Astrocyte (in vitro differentiated cells and primary cell): ENCODE measurements at regions not wholly inside any gene's neighbourhood (a gene's known extent, or its start where the extent isn't known, plus 50 kb on each side); places are given as distances from the start of the nearest gene placed in this dataset.
A peak's percentile ranks its signal among the peaks of the same experiment; 100 is the strongest.

ENCODE experiments used
- DNase-seq: peaks from one replicate; pipeline ENCODE4 v3.0.0-alpha.2; 2010; ENCODE audit warnings: low read depth
- FAIRE-seq: peaks from 2 replicates; lab custom pipeline; 2011; peaks lifted over from hg19 to GRCh38; lab: Jason Lieb, UNC
- H2AFZ ChIP-seq: 2 replicates; pipeline ENCODE4 v1.6.0; 2012; ENCODE audit warnings: low read depth, low read length, inconsistent platforms
- H3K27ac ChIP-seq: 2 replicates; pipeline ENCODE4 v1.5.1; 2011; ENCODE audit warnings: low read depth, low read length, inconsistent platforms
- H3K27me3 ChIP-seq: 2 replicates; pipeline ENCODE4 v1.6.0; 2011; ENCODE audit warnings: low read length, inconsistent platforms; ENCODE audit not compliant: insufficient read depth
- H3K36me3 ChIP-seq: 2 replicates; pipeline ENCODE4 v1.5.1; 2011; ENCODE audit warnings: low read length, inconsistent platforms; ENCODE audit not compliant: insufficient read depth
- H3K4me1 ChIP-seq: 2 replicates; pipeline ENCODE4 v1.5.1; 2011; ENCODE audit warnings: low read length, inconsistent platforms; ENCODE audit not compliant: insufficient read depth
- H3K4me2 ChIP-seq: 2 replicates; pipeline ENCODE4 v1.6.0; 2012; ENCODE audit warnings: low read length, inconsistent platforms
- H3K4me3 ChIP-seq: 2 replicates; pipeline ENCODE4 v1.5.1; 2011; ENCODE audit warnings: low read depth, mild to moderate bottlenecking, low read length, inconsistent platforms; ENCODE audit not compliant: insufficient read depth
- H3K79me2 ChIP-seq: 2 replicates; pipeline ENCODE4 v1.6.0; 2012; ENCODE audit warnings: mild to moderate bottlenecking, low read length, inconsistent platforms; ENCODE audit not compliant: insufficient read depth
- H3K9ac ChIP-seq: 2 replicates; pipeline ENCODE4 v1.6.0; 2012; ENCODE audit warnings: mild to moderate bottlenecking, low read length, inconsistent platforms
- H3K9me3 ChIP-seq: 2 replicates; pipeline ENCODE4 v1.5.1; 2012; ENCODE audit warnings: low read depth, mild to moderate bottlenecking, low read length, inconsistent platforms; ENCODE audit not compliant: insufficient read depth
- H4K20me1 ChIP-seq: 2 replicates; pipeline ENCODE4 v1.6.0; 2012; ENCODE audit warnings: low read length, inconsistent platforms; ENCODE audit not compliant: insufficient read depth
- H3K27ac Mint-ChIP-seq: one replicate; pipeline ENCODE4 v1.8.0; 2021; ENCODE audit warnings: mild to moderate bottlenecking, mixed read lengths; ENCODE audit not compliant: unreplicated experiment
- H3K27me3 Mint-ChIP-seq: one replicate; pipeline ENCODE4 v1.8.0; 2021; ENCODE audit warnings: low read depth, mixed read lengths; ENCODE audit not compliant: unreplicated experiment
- H3K36me3 Mint-ChIP-seq: one replicate; pipeline ENCODE4 v1.8.0; 2021; ENCODE audit warnings: low read depth, mixed read lengths; ENCODE audit not compliant: unreplicated experiment
- H3K4me1 Mint-ChIP-seq: one replicate; pipeline ENCODE4 v1.8.0; 2021; ENCODE audit warnings: low read depth, mixed read lengths; ENCODE audit not compliant: unreplicated experiment
- H3K4me3 Mint-ChIP-seq: one replicate; pipeline ENCODE4 v1.8.0; 2021; ENCODE audit warnings: mild to moderate bottlenecking, moderate library complexity, mixed read lengths; ENCODE audit not compliant: unreplicated experiment
- H3K9me3 Mint-ChIP-seq: one replicate; pipeline ENCODE4 v1.8.0; 2021; ENCODE audit warnings: mild to moderate bottlenecking, mixed read lengths; ENCODE audit not compliant: unreplicated experiment
- EZH2 ChIP-seq: IDR thresholded peaks from 2 replicates; pipeline ENCODE4 v1.6.1; 2012; ENCODE audit warnings: mild to moderate bottlenecking, low read length, inconsistent platforms; ENCODE audit not compliant: insufficient read depth
- TF ChIP-seq, protein P1 (sequence below): IDR thresholded peaks from 2 replicates; pipeline ENCODE4 v1.5.1; 2011; ENCODE audit warnings: low read depth, mild to moderate bottlenecking, inconsistent platforms, low read length, moderate library complexity; ENCODE audit not compliant: insufficient read depth

DNA sequence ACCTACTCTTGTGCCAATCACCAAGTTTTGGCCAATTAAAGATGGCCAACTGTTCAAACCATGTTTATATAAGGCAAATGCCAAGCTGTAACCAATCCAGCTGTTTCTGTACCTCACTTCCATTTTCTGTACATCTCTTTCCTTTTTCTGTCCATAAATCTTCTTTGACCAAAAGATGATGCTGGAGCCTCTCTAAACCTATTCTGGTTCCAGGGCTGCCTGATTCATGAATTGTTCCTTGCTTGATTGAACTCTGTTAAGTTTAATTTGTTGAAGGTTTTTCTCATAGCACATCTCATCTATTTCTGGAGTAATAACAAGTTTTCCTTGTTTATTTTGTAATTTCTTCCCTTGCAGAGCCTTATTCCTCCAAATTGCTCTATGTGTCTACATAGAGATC, 115.3 kb upstream of the SMAD3 start:
- H3K9me3 Mint-ChIP-seq: no peaks in the 10 kb centered on the region

DNA sequence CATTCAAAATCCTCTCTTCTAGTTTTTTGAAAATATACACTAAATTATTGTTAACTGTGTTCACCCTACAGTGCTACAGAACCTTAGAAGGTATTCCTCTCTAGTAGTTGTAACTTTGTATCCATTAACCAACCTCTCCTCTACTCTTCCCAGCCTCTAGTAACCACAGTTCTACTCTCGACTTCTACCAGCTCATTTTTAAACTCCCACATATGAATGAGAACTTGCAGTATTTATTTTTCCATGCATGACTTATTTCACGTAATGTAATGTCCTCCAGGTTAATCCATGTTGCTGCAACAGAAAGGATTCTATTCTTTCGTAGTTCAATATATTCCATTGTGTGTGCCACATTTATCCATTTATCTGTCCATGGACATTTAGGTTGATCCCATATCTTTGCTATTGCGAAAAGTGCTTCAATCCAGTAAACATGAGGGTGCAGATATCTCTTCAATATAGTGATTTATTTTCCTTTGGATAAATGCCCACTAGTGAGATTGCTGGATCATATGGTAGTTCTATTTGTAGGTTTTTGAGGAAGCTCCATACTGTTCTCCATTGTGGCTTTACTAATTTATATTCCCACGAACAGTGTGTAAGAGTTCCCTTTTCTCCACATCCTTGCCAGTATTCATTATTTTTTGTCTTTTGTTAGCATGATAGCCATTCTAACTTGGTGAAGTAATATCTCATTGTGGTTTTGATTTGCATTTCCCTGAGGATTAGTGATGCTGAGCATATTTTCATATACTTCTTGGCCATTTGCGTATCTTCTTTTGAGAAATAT, 113.7 kb upstream of the SMAD3 start:
- no peak overlapping the region for H3K27ac Mint-ChIP-seq
- peak; percentile 75 for DNase-seq
- H3K4me3 Mint-ChIP-seq: no peak overlapping the region

More for the DNA sequence above, 115.3 kb upstream of the SMAD3 start:
- H3K4me3 ChIP-seq: no peak overlapping the region
- FAIRE-seq: no peak
- no peaks in the 10 kb centered on the region for H3K9me3 ChIP-seq
- H3K79me2 ChIP-seq: no peaks in the 10 kb centered on the region
- H3K27ac ChIP-seq: no peak overlapping the region
- no peaks in the 10 kb centered on the region for H3K36me3 ChIP-seq
- Mint-ChIP-seq H3K4me1 (peaks cover 7% of the 10 kb centered on the region), H3K4me3 (no peak overlapping the region), H3K36me3 (peaks cover 2% of the 10 kb centered on the region), H3K27ac (no peak overlapping the region), H3K27me3 (peaks cover 16% of the 10 kb centered on the region)
- H4K20me1 ChIP-seq: no peaks in the 10 kb centered on the region
- no peak overlapping the region for H3K9ac ChIP-seq
- no peaks in the 10 kb centered on the region for H3K27me3 ChIP-seq
- H3K4me2 ChIP-seq: no peak overlapping the region
- no peak overlapping the region for H2AFZ ChIP-seq
- no peak for DNase-seq
- H3K4me1 ChIP-seq: peaks cover 5% of the 10 kb centered on the region
- TF ChIP-seq EZH2: no peak
- TF ChIP-seq, protein P1, sequence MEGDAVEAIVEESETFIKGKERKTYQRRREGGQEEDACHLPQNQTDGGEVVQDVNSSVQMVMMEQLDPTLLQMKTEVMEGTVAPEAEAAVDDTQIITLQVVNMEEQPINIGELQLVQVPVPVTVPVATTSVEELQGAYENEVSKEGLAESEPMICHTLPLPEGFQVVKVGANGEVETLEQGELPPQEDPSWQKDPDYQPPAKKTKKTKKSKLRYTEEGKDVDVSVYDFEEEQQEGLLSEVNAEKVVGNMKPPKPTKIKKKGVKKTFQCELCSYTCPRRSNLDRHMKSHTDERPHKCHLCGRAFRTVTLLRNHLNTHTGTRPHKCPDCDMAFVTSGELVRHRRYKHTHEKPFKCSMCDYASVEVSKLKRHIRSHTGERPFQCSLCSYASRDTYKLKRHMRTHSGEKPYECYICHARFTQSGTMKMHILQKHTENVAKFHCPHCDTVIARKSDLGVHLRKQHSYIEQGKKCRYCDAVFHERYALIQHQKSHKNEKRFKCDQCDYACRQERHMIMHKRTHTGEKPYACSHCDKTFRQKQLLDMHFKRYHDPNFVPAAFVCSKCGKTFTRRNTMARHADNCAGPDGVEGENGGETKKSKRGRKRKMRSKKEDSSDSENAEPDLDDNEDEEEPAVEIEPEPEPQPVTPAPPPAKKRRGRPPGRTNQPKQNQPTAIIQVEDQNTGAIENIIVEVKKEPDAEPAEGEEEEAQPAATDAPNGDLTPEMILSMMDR: no peak

DNA sequence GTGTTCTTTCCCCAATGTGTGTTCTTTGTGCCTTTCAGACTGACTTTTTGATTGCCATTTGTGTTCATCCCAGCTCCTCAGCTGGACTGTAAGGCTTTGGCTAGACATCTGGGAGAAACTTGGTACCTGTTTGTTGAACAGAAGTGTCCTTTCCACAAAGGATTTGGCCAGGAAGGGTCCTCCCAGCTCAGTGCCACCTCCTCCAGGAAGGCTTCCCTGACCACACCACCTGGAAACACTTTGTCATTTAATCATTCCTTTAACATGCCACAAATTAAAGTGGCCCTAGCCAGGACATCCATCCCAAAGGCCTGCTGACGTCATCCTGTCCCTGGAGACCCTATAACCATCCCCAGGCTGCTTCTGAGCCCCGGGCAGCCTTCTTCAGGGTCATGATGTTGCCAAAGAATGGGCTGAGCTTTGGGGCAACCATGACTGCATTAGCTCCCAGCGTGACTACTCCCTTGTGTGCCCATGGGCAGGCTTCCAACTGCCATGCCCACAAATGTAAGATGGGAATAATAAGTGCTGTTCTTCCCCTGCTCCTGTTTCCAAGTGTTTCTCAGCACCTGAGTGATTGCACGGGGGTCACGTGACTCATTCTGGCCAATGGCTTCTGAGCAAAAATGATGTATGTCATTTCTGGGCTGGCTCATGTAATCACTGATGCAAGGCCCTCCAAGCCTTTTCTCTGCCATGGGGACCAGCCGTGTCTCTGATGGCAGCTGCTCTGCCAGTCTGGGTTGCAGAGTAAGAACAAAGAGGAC, 112.5 kb upstream of the SMAD3 start:
- Histone ChIP-seq H3K4me2 (no peak overlapping the region), H3K27ac (no peak overlapping the region), H3K36me3 (no peaks in the 10 kb centered on the region), H3K27me3 (no peaks in the 10 kb centered on the region), H3K4me1 (peaks cover 15% of the 10 kb centered on the region), H3K9me3 (no peaks in the 10 kb centered on the region), H2AFZ (no peak overlapping the region), H3K9ac (no peak overlapping the region), H3K4me3 (no peak overlapping the region), H3K79me2 (no peaks in the 10 kb centered on the region), H4K20me1 (no peaks in the 10 kb centered on the region)
- DNase-seq (no peak), FAIRE-seq (no peak)
- no peak overlapping the region for H3K4me3 Mint-ChIP-seq
- TF ChIP-seq, protein P1: no peak
- TF ChIP-seq EZH2: no peak
- peaks cover 12% of the 10 kb centered on the region for H3K27me3 Mint-ChIP-seq
- H3K36me3 Mint-ChIP-seq: peaks cover 2% of the 10 kb centered on the region
- peaks cover 4% of the 10 kb centered on the region for H3K4me1 Mint-ChIP-seq
- H3K27ac Mint-ChIP-seq: no peak overlapping the region
- peaks cover 2% of the 10 kb centered on the region for H3K9me3 Mint-ChIP-seq

More for the DNA sequence above, 113.7 kb upstream of the SMAD3 start:
- FAIRE-seq: no peak
- H3K27ac ChIP-seq: no peak overlapping the region
- no peaks in the 10 kb centered on the region for H4K20me1 ChIP-seq
- H3K4me3 ChIP-seq: no peak overlapping the region
- no peak overlapping the region for H3K9ac ChIP-seq
- Mint-ChIP-seq H3K4me1 (peaks cover 9% of the 10 kb centered on the region), H3K36me3 (peaks cover 2% of the 10 kb centered on the region), H3K27me3 (peaks cover 12% of the 10 kb centered on the region), H3K9me3 (peaks cover 2% of the 10 kb centered on the region)
- H3K4me2 ChIP-seq: no peak overlapping the region
- peaks cover 15% of the 10 kb centered on the region for H3K4me1 ChIP-seq
- no peaks in the 10 kb centered on the region for H3K9me3 ChIP-seq
- H3K79me2 ChIP-seq: no peaks in the 10 kb centered on the region
- no peak overlapping the region for H2AFZ ChIP-seq
- no peaks in the 10 kb centered on the region for H3K27me3 ChIP-seq
- no peak for TF ChIP-seq EZH2
- H3K36me3 ChIP-seq: no peaks in the 10 kb centered on the region
